ENCODE measurements at regions not wholly inside any gene's neighbourhood (a gene's known extent, or its start where the extent isn't known, plus 50 kb on each side); places are given as distances from the start of the nearest gene placed in this dataset.
"Not testable (repeated sequence)": the region's sequence is repeated elsewhere in the genome, so short reads cannot be mapped to it uniquely, and the experiment has no call there.

DNA sequence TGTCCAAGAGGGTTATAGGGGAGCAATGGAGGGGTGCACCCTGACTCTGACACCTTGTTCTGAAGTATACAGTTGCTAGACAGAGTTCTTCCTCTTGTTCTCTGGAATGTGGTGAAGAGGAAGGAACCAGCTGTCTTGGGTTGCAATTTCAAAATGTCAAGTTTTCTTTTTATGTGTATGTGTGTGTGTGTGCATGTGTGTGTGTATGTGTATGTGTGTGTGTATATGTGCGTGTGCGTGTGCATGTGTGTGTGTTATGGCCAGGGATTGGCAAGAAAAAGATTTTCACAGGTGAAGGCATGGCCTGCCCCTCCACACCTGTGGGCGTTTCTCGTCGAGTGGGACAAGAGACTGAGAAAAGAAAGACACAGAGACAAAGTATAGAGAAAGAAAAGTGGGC is 81.6 kb upstream of the ADGRA3 start (continued):
- TF ChIP-seq ZBTB44 (CRISPR knock-in tag; IDR thresholded peaks at IDR 0.05) (no peak), HNRNPLL (IDR thresholded peaks at IDR 0.05; ENCODE audit: low read depth, low read length, poor library complexity, severe bottlenecking) (no peak), ZNF234 (CRISPR knock-in tag; conservative IDR thresholded peaks at IDR 0.05) (no peak)

DNA sequence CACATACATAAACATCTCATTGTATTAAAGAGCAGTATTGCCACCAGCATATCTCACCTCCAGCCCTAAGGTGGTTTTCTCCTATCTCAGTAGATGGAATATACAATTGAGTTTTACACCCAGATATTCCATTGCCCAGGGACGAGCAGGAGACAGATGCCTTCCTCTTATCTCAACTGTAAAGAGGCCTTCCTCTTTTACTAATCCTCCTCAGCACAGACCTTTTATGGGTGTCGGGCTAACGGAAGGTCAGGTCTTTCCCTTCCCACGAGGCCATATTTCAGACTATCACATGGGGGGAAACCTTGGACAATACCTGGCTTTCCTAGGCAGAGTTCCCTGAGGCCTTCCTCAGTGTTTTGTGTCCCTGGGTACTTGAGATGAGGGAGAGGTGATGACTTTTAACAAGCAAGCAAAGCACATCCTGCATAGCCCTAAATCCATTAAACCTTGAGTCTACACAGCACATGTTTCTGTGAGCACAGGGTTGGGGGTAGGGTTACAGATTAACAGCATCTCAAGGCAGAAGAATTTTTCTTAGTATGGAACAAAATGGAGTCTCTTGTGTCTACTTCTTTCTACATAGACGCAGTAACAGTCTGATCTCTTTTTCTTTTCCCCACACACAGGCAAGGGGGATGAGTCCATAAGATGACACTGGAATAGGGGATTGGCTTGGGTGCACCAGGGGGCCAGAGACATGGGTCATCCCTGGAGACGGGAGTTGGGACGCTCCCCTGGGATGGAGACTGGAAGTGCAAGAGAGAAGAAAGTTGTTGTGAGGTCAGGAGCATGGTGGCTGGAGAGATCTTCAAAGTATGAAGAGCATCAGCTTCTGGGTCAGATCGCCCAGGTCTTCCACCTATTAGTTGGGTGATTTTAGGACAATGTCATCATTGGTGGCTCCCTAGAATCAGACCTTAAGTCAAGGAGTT is 82.5 kb upstream of the ADGRA3 start:
- H3K36me3 ChIP-seq (replicated peaks in 1 of 2; ENCODE audit: control insufficient read depth in 1 of 2, insufficient read depth in 2 of 2, low read length in 2 of 2); H3K9me3 ChIP-seq (ENCODE audit: low read length); H3K9ac ChIP-seq (ENCODE audit: insufficient read depth, low read depth, low read length); H4K20me1 ChIP-seq (ENCODE audit: insufficient read depth, low read length); POLR2A ChIA-PET; H3K27me3 ChIP-seq (ENCODE audit: control insufficient read depth in 1 of 2, insufficient read depth in 2 of 2, low read length in 2 of 2); H3K4me1 ChIP-seq (ENCODE audit: insufficient read depth, low read length); intact Hi-C loops (cut with micrococcal nuclease; ENCODE audit: unreplicated experiment); H3K4me3 ChIP-seq (replicated peaks in 1 of 3; ENCODE audit: insufficient read depth in 1 of 3, low read depth in 2 of 3, low read length in 3 of 3); in situ Hi-C loops (cut with HindIII; ENCODE audit: extremely low pct_ligation_motif_present, low pct_unique_long_range_greater_than_20kb); ATAC-seq; H3K4me2 ChIP-seq (ENCODE audit: low read depth, low read length); H3K27ac ChIP-seq (ENCODE audit: extremely low read length, insufficient read depth, low read length); DNase-seq (ENCODE audit: low spot score); BruUV-seq (replicated peaks); FAIRE-seq; H3K79me2 ChIP-seq (ENCODE audit: insufficient read depth, low read length); H2AFZ ChIP-seq (ENCODE audit: low read length); CTCF ChIA-PET (ENCODE audit: low intra/inter-chr PET ratio, low total read pairs): not testable (repeated sequence)
- 43% methylated on average over 8 of the region's 8 CpGs for WGBS (ENCODE audit: low lambda C conversion rate)

- H3K9ac ChIP-seq (ENCODE audit: insufficient read depth, low read depth, low read length); H3K4me2 ChIP-seq (ENCODE audit: low read depth, low read length); H2AFZ ChIP-seq (ENCODE audit: low read length); ATAC-seq; H3K27ac ChIP-seq (ENCODE audit: extremely low read length, insufficient read depth, low read length); H3K36me3 ChIP-seq (replicated peaks in 1 of 2; ENCODE audit: control insufficient read depth in 1 of 2, insufficient read depth in 2 of 2, low read length in 2 of 2); H3K4me1 ChIP-seq (ENCODE audit: insufficient read depth, low read length); intact Hi-C loops (cut with micrococcal nuclease; ENCODE audit: unreplicated experiment); in situ Hi-C loops (cut with HindIII; ENCODE audit: extremely low pct_ligation_motif_present, low pct_unique_long_range_greater_than_20kb); H3K4me3 ChIP-seq (replicated peaks in 1 of 3; ENCODE audit: insufficient read depth in 1 of 3, low read depth in 2 of 3, low read length in 3 of 3); H3K9me3 ChIP-seq (ENCODE audit: low read length); CTCF ChIA-PET (ENCODE audit: low intra/inter-chr PET ratio, low total read pairs); DNase-seq (ENCODE audit: low spot score); H3K27me3 ChIP-seq (ENCODE audit: control insufficient read depth in 1 of 2, insufficient read depth in 2 of 2, low read length in 2 of 2); FAIRE-seq; H4K20me1 ChIP-seq (ENCODE audit: insufficient read depth, low read length); H3K79me2 ChIP-seq (ENCODE audit: insufficient read depth, low read length); BruUV-seq (replicated peaks); POLR2A ChIA-PET: not testable (repeated sequence)
- WGBS (ENCODE audit: low lambda C conversion rate) = 50% methylated on average over 13 of the region's 22 CpGs
Observed at GRCh38 chr4:22599228-22599928, 83.5 kb upstream of the ADGRA3 start.

DNA sequence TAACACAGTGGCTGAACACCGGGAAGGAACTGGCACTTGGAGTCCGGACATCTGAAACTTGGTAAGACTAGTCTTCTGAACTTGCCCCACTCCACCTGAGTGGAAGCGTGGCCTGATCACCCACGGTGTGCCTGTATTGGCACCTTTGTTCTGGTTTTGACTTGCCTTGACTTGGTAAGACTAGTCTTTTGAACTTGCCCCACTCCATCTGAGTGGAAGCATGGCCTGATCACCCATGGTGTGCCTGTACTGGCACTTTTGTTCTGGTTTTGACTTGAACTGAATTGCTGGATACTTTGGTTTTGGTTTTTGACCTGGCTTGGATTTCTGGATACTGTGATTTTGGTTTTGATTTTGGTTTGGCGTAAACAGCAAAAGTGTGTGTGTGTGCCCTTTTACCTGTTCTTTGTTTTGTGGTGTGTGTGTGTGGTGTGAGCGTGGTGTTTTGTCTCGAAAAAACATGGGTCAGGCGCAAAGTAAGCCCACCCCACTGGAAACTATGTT is 84.1 kb upstream of the ADGRA3 start:
- in situ Hi-C loops (cut with HindIII; ENCODE audit: extremely low pct_ligation_motif_present, low pct_unique_long_range_greater_than_20kb); intact Hi-C loops (cut with micrococcal nuclease; ENCODE audit: unreplicated experiment); H4K20me1 ChIP-seq (ENCODE audit: insufficient read depth, low read length); H3K4me2 ChIP-seq (ENCODE audit: low read depth, low read length); H3K36me3 ChIP-seq (replicated peaks in 1 of 2; ENCODE audit: control insufficient read depth in 1 of 2, insufficient read depth in 2 of 2, low read length in 2 of 2); POLR2A ChIA-PET; H3K4me1 ChIP-seq (ENCODE audit: insufficient read depth, low read length); CTCF ChIA-PET (ENCODE audit: low intra/inter-chr PET ratio, low total read pairs); DNase-seq (ENCODE audit: low spot score); ATAC-seq; H3K79me2 ChIP-seq (ENCODE audit: insufficient read depth, low read length); FAIRE-seq; H3K4me3 ChIP-seq (replicated peaks in 1 of 3; ENCODE audit: insufficient read depth in 1 of 3, low read depth in 2 of 3, low read length in 3 of 3); H3K27me3 ChIP-seq (ENCODE audit: control insufficient read depth in 1 of 2, insufficient read depth in 2 of 2, low read length in 2 of 2); H3K9me3 ChIP-seq (ENCODE audit: low read length); H3K27ac ChIP-seq (ENCODE audit: extremely low read length, insufficient read depth, low read length); BruUV-seq (replicated peaks); H3K9ac ChIP-seq (ENCODE audit: insufficient read depth, low read depth, low read length); H2AFZ ChIP-seq (ENCODE audit: low read length): not testable (repeated sequence)
- WGBS (ENCODE audit: low lambda C conversion rate) = 43% methylated on average over 6 of the region's 8 CpGs

All from HepG2 (cell line).